Astrocyte of the spinal cord (primary cell): ENCODE measurements at regions not wholly inside any gene's neighbourhood (a gene's known extent, or its start where the extent isn't known, plus 50 kb on each side); places are given as distances from the start of the nearest gene placed in this dataset.

Source experiments
- DNase-seq: peaks from one replicate; pipeline ENCODE4 v3.0.0; 2011; ENCODE audit warnings: low read depth, low spot score
- H3K4me3 ChIP-seq: 2 replicates; pipeline ENCODE4 v1.5.1; 2011; ENCODE audit warnings: low read depth, mild to moderate bottlenecking, low read length, moderate library complexity
- in situ Hi-C: cut with HindIII; loops from 2 replicates; pipeline ENCODE4 v1.10.0; 2017; ENCODE audit warnings: low sequenced_read_pairs
- TF ChIP-seq, protein P1 (sequence below): IDR thresholded peaks from 2 replicates; pipeline ENCODE4 v1.5.1; 2012; ENCODE audit warnings: low read depth, mild to moderate bottlenecking, low read length, inconsistent platforms

DNA sequence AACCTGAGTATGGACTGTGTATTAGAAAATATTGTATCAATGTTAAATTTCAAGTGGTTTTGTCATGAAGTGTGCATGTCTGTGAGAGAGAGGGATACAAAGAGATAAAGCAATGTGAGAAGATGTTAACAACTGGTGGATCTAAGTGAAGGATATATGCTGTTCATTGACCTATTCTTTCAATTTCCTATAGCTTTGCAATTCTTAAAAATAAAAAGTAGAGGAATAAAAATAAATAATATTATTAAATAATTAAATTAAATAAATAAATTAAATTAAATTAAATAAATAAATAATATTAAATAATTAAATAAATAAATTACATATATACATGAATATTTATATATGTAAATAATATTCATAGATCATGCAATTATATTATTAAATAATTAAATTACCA is 131.2 kb upstream of the DACH1 start:
- DNase-seq = no peak
- H3K4me3 ChIP-seq = no peak overlapping the region
- in situ Hi-C loops = no loop called here
- TF ChIP-seq, protein P1, sequence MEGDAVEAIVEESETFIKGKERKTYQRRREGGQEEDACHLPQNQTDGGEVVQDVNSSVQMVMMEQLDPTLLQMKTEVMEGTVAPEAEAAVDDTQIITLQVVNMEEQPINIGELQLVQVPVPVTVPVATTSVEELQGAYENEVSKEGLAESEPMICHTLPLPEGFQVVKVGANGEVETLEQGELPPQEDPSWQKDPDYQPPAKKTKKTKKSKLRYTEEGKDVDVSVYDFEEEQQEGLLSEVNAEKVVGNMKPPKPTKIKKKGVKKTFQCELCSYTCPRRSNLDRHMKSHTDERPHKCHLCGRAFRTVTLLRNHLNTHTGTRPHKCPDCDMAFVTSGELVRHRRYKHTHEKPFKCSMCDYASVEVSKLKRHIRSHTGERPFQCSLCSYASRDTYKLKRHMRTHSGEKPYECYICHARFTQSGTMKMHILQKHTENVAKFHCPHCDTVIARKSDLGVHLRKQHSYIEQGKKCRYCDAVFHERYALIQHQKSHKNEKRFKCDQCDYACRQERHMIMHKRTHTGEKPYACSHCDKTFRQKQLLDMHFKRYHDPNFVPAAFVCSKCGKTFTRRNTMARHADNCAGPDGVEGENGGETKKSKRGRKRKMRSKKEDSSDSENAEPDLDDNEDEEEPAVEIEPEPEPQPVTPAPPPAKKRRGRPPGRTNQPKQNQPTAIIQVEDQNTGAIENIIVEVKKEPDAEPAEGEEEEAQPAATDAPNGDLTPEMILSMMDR = no peak

DNA sequence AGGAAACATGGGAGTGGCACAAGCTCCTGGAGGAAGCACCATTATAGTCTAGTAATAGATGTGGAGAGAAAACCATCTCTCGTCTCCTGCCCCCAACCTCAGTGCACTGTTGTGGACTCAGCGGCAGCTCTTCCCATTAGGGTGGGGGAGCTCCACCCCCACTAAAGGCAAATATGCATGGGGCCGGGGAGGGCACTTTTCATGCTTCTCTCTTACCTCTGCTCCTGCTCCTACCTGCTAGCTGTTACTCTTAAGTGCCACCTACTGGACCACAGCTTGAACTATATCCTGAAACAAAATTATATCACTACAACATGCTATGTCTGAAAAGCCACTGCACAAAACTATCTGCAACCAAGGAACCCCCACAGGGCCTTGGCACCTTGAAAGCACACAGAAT is 112.6 kb upstream of the DACH1 start:
- H3K4me3 ChIP-seq = no peak overlapping the region
- peak; percentile 5 for DNase-seq
- in situ Hi-C loops = no loop called here
- TF ChIP-seq, protein P1 = peak; percentile 31

DNA sequence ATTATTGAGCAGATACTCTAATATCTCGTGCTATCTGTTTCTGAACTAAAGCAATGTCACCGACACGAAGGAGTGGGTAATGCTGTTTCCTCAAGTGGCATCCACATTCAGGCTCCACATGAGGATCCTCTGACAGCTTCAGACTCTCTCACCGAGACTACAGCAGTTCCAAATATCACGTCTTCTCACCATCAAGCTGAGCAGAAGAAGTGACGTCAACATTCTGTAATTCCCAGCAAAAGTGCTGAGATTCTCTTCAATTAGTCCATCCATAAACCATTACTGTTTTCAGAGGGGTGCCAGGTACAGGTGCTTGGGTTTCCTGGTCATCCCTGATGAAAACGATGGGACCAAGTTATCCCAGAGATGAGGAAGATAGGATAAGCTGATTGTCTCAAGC is 110.0 kb upstream of the DACH1 start:
- no peak overlapping the region for H3K4me3 ChIP-seq
- in situ Hi-C loops = no loop called here
- TF ChIP-seq, protein P1 = no peak
- no peak for DNase-seq

DNA sequence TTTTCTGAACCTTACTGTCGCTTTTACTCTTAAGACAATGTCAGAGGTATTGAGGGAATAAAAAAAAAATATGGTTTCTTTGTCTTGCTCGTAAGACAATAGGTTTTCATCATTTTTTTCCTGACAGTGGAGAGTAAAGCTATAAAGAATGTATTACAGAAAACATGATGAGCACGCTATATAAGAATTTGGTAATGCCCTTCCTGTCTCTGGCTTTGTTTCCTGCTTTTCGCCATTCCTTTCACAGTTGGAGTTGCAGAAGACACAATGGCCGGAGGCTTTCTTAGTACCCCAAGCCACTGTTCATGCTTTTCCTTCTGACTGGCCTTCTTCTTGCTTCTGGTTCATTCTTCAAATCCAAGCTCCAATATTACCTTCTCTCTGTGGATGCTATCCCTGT is 101.0 kb upstream of the DACH1 start:
- H3K4me3 ChIP-seq = no peak overlapping the region
- DNase-seq = peak; percentile 6

DNA sequence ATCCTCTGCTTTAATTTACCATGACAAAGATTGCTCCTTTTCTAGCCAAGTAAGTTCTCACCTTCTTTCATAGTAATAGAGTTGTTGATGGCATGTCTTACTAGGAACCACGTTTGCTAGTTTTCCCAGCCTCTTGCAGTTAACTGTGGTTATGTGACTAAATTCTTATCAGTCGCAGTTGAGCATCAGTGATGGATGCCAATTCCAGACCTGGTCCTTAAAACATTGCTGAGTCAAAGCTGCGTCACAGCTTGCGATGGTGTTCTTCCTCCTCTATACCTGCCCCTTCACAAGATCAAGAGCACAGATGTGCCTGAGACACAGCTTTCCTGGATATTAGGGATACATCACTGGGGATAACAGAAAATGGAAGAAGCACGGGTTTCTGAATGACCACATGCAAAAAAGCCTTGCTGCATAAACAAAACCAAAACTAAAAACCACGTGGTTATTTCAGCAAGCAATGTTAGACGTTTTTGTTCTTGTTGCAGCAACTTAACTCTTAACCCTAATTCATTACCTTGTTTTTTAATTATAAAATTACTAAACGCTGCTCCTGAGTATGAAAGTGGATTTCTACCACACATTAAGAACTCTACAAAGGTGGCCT is 97.6 kb upstream of the DACH1 start:
- peak; percentile 13 for DNase-seq
- no peak overlapping the region for H3K4me3 ChIP-seq
- TF ChIP-seq, protein P1 = no peak
- in situ Hi-C loops = no loop called here

More for the DNA sequence above, 101.0 kb upstream of the DACH1 start:
- in situ Hi-C loops = no loop called here
- TF ChIP-seq, protein P1 = no peak

DNA sequence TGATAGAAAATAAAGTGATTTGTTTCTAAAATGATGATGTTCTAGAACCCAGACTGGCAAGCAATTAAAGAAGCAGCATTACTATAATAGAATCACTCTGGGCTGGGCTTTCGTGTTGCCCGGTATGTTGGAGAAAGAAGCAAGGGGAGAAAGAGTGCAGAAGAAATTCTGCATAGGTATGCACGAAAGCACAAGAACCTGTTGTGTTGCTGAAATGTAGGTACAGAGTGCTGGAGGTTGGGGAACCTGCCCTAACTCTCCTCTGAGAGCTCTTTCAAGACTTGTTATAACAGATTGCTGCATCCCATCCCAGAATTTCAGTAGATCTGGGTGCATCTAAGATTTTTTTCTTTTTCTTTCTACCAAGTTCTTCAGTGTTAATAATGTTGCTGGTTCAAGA is 95.7 kb upstream of the DACH1 start:
- no peak overlapping the region for H3K4me3 ChIP-seq
- in situ Hi-C loops = no loop called here
- DNase-seq = no peak
- TF ChIP-seq, protein P1 = no peak
